T-cell (primary cell): ENCODE measurements at regions not wholly inside any gene's neighbourhood (a gene's known extent, or its start where the extent isn't known, plus 50 kb on each side); places are given as distances from the start of the nearest gene placed in this dataset.

Experiments used
- ATAC-seq, 4 experiments: fragments of 200-7000 bp in 3 of 4; fragments of 150-1000 bp in 1 of 4; cut with Tn5 transposase; replicated peaks in 1 of 4; 1 replicate in 3 of 4; 2 replicates in 1 of 4; pipeline ENCODE4 v1.10.0; 2021; ENCODE audit warnings: moderate library complexity in 3 of 4, mild to moderate bottlenecking in 2 of 4, moderate number of reproducible peaks in 1 of 4
- CTCF ChIA-PET, 2 donors: fragments of 300-600 bp; sonication (Branson Sonifier 250); formaldehyde crosslinking; loops; one replicate each; lab custom pipeline; 2022; ENCODE audit warnings: antibody characterized with exemption in 2 of 2; lab: Charles Lee
- POLR2A ChIA-PET, 2 donors: fragments of 300-600 bp; sonication (Branson Sonifier 250); formaldehyde crosslinking; loops; one replicate each; lab custom pipeline; 2022; ENCODE audit warnings: antibody characterized with exemption in 2 of 2; lab: Charles Lee
- DNase-seq, 35 experiments: peaks; one replicate each; pipeline versions ENCODE4 v3.0.0 to v3.0.0-alpha.2; 2013 to 2023
- H3K27ac ChIP-seq: one replicate; pipeline ENCODE4 v1.5.1; 2013; ENCODE audit warnings: low read length
- H3K27me3 ChIP-seq, 2 experiments: replicated peaks in 1 of 2; 1 replicate in 1 of 2; 2 replicates in 1 of 2; pipeline versions ENCODE4 v1.6.1 to v1.7.0; 2013; ENCODE audit warnings: low read length in 1 of 2, mixed read lengths in 1 of 2; ENCODE audit not compliant: control insufficient read depth in 2 of 2, insufficient read depth in 2 of 2; ENCODE audit errors: extremely low read depth in 1 of 2
- H3K36me3 ChIP-seq, 2 donors: 1 replicate in 1 of 2; 2 replicates in 1 of 2; pipeline versions ENCODE4 v1.6.1 to v1.7.0; 2013; ENCODE audit warnings: low read length in 1 of 2; ENCODE audit not compliant: control insufficient read depth in 2 of 2, insufficient read depth in 1 of 2; ENCODE audit errors: extremely low read depth in 1 of 2
- H3K4me1 ChIP-seq, 2 experiments: 1 replicate in 1 of 2; 2 replicates in 1 of 2; pipeline versions ENCODE4 v1.6.1 to v1.7.0; 2013; ENCODE audit warnings: low read length in 2 of 2, mixed read lengths in 1 of 2; ENCODE audit not compliant: insufficient read depth in 2 of 2, control insufficient read depth in 1 of 2; ENCODE audit errors: extremely low read depth in 1 of 2
- H3K4me3 ChIP-seq, 2 donors: 1 replicate in 1 of 2; 2 replicates in 1 of 2; pipeline versions ENCODE4 v1.5.1 to v1.7.0; 2013; ENCODE audit warnings: mild to moderate bottlenecking in 2 of 2, low read length in 1 of 2, moderate library complexity in 1 of 2; ENCODE audit not compliant: control insufficient read depth in 1 of 2; ENCODE audit errors: extremely low read depth in 1 of 2
- H3K9me3 ChIP-seq: 2 replicates; pipeline ENCODE4 v1.7.0; 2013
- H3K27ac Mint-ChIP-seq, 2 donors: one replicate each; pipeline ENCODE4 v1.8.0; 2020 to 2021; ENCODE audit warnings: mild to moderate bottlenecking in 2 of 2, mixed read lengths in 2 of 2
- H3K27me3 Mint-ChIP-seq, 2 donors: one replicate each; pipeline ENCODE4 v1.8.0; 2021 to 2022; ENCODE audit warnings: mixed read lengths in 2 of 2
- H3K36me3 Mint-ChIP-seq: one replicate; pipeline ENCODE4 v1.8.0; 2021; ENCODE audit warnings: mixed read lengths
- H3K4me1 Mint-ChIP-seq, 3 donors: one replicate each; pipeline ENCODE4 v1.8.0; 2020 to 2022; ENCODE audit warnings: mixed read lengths in 3 of 3, mild to moderate bottlenecking in 1 of 3
- H3K4me3 Mint-ChIP-seq, 3 donors: one replicate each; pipeline ENCODE4 v1.8.0; 2020 to 2022; ENCODE audit warnings: mild to moderate bottlenecking in 3 of 3, mixed read lengths in 3 of 3, moderate library complexity in 3 of 3
- H3K9me3 Mint-ChIP-seq, 3 donors: one replicate each; pipeline ENCODE4 v1.8.0; 2020 to 2022; ENCODE audit warnings: mixed read lengths in 3 of 3
- WGBS: methylation state at CpG from one replicate; pipeline ENCODE4 v1.1.5; 2013; ENCODE audit warnings: missing lambda C conversion rate; ENCODE audit not compliant: insufficient coverage; 5-methylcytosine and 5-hydroxymethylcytosine counted together

DNA sequence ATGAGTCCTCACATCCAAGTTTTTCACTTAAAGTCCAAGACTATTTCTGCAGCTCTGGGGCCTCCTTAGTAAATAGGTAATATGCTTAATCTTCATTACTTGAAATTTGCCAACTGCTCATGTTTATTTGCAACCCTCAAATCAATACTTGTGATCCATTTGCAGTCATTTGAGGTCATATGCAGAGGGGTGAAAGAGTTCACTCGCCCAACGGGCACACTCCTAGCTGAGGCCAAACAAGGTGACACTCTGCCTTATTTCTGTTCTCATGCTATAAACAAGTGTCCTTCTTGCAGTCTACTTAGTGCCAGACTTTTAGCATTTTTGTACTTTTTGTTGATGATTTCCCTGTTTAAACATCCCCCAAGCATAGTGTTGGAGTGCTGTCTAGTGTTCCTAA lies 409.9 kb downstream of the AEBP2 start:
- no peak overlapping the region for H3K27ac Mint-ChIP-seq
- no peaks in the 10 kb centered on the region for H3K36me3 Mint-ChIP-seq
- no peak for DNase-seq
- H3K27me3 Mint-ChIP-seq, result no peaks in the 10 kb centered on the region
- H3K27me3 ChIP-seq, result no peaks in the 10 kb centered on the region
- no peaks in the 10 kb centered on the region for H3K36me3 ChIP-seq
- no peak overlapping the region for H3K27ac ChIP-seq
- H3K4me3 Mint-ChIP-seq, result no peak overlapping the region
- no CpG with 5 or more reads among the region's 2 CpGs for WGBS
- CTCF ChIA-PET, result no interaction called here
- peaks cover 0 to 5% (median 0%) of the 10 kb centered on the region in 3 donors for H3K4me1 Mint-ChIP-seq
- no peak overlapping the region for H3K4me3 ChIP-seq
- ATAC-seq, result no peak
- H3K9me3 Mint-ChIP-seq, result peaks cover 0 to 5% (median 5%) of the 10 kb centered on the region in 3 donors
- POLR2A ChIA-PET, result no interaction called here
- no peaks in the 10 kb centered on the region for H3K9me3 ChIP-seq
- no peaks in the 10 kb centered on the region for H3K4me1 ChIP-seq

DNA sequence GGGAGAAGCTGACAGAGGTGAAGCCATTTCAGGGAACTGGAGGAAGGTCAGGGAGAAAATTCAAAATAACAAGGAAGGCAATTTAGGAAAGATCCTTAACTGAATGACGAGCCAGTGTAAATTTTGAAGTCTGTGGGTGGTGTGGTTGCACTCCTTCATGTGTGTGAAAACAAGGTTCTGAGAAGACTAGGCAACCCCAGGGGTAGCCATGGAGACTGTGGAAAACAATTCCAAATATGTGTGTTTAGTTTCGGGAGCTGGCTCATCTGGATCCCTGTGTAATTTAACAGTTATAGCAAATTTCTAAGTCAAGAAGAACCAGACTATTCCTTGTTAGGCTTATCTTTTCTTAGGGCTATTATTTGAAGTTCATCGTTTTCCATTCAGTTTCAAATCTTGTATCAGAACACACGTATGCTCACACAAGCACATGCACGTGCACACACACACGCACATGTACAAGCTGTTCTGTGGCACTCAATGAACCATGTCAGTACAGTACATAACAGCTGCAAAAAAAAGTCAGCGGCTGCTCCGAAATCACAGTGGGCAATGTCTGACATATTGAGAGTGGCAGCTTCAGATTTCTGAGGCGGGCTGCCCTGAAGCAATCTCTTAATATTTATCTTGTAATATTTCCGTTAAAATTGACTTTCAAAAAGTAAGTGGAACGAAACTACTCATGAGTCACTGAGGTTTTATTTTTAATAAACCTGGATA lies 411.2 kb downstream of the AEBP2 start:
- 80% methylated on average over 5 of the region's 11 CpGs for WGBS
- Histone ChIP-seq H3K4me3 (no peak overlapping the region), H3K9me3 (no peaks in the 10 kb centered on the region), H3K36me3 (no peaks in the 10 kb centered on the region), H3K27me3 (no peaks in the 10 kb centered on the region), H3K27ac (no peak overlapping the region), H3K4me1 (no peaks in the 10 kb centered on the region)
- no peak overlapping the region for H3K27ac Mint-ChIP-seq
- DNase-seq (no peak), ATAC-seq (no peak)
- POLR2A ChIA-PET, result no interaction called here
- CTCF ChIA-PET, result no interaction called here
- H3K4me3 Mint-ChIP-seq, result no peak overlapping the region
- peaks cover 0 to 5% (median 0%) of the 10 kb centered on the region in 3 donors for H3K4me1 Mint-ChIP-seq
- H3K36me3 Mint-ChIP-seq, result no peaks in the 10 kb centered on the region
- peaks cover 3% of the 10 kb centered on the region in 2 donors for H3K27me3 Mint-ChIP-seq
- H3K9me3 Mint-ChIP-seq, result peaks cover 0 to 5% (median 5%) of the 10 kb centered on the region in 3 donors

DNA sequence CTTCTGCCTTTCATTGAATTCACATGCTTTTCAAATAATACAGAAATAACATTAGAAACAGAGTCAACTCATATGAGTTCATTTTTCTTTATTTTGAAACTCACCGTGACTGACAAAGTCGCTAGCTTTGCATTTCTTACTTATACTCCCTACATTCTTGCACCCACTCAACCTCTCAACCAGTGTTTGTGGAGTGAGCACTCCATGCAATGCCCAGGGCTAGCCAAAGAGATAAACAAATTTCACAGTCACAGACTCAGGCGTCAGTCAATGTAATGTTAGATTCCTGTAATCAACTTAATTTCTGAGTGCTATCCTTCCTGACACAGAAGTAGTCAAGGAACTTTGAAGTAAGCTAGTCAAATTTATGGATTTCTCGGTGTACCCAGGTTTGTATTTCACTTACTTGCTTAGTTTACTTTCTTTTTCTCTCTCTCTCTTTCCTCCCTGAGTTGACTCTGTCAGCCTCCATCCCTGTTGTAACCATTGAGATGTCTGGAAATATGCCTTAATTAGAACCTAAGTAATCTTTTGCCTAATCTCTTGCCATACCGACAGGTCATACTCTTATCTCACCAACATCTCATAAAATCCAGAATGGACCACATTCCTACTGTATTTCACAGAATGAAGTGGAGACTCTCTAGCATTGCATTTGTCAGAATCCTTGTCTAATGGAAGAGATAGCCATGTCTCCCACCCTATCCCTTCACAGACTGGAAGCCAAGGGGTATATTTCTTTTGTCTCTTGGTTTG lies 413.0 kb downstream of the AEBP2 start:
- Mint-ChIP-seq H3K36me3 (no peaks in the 10 kb centered on the region), H3K4me1 (peaks cover 0 to 3% (median 0%) of the 10 kb centered on the region in 3 donors), H3K27me3 (peaks cover 3 to 11% of the 10 kb centered on the region in 2 donors), H3K4me3 (no peak overlapping the region), H3K27ac (no peak overlapping the region), H3K9me3 (peaks cover 0 to 5% (median 5%) of the 10 kb centered on the region in 3 donors)
- POLR2A ChIA-PET, result no interaction called here
- no peak for ATAC-seq
- 82% methylated on average over 3 of the region's 5 CpGs for WGBS
- Histone ChIP-seq H3K4me3 (no peak overlapping the region), H3K9me3 (no peaks in the 10 kb centered on the region), H3K27ac (no peak overlapping the region), H3K36me3 (no peaks in the 10 kb centered on the region), H3K27me3 (no peaks in the 10 kb centered on the region), H3K4me1 (no peaks in the 10 kb centered on the region)
- DNase-seq, result no peak
- CTCF ChIA-PET, result no interaction called here

DNA sequence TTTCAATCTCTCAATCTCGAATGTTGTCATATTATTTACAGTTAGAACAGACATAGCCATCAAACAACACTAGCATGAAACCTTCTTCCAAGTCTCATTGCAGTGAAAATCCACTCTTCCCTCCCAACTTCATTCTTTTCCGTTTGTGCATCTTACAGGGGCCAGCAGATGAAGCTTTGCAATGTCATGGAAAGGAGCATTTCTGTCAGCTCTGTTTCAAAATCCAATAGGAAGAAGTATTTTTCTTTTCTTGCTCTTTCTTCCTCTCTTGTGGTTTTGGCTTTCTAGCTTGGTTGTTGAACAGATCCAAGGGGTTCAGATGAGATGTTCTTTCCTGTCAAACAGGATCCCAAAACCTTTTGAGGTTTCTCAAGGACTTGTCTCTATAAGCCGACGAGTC lies 416.6 kb downstream of the AEBP2 start:
- POLR2A ChIA-PET, result no interaction called here
- CTCF ChIA-PET, result no interaction called here
- Histone ChIP-seq H3K27me3 (no peaks in the 10 kb centered on the region), H3K27ac (no peak overlapping the region), H3K36me3 (no peaks in the 10 kb centered on the region), H3K4me1 (no peaks in the 10 kb centered on the region), H3K4me3 (no peak overlapping the region), H3K9me3 (no peaks in the 10 kb centered on the region)
- WGBS, result 50% methylated on average over 3 of the region's 4 CpGs
- Mint-ChIP-seq H3K36me3 (no peaks in the 10 kb centered on the region), H3K27ac (no peak overlapping the region), H3K4me1 (no peaks in the 10 kb centered on the region), H3K4me3 (no peak overlapping the region), H3K27me3 (peaks cover 3 to 11% of the 10 kb centered on the region in 2 donors), H3K9me3 (peaks cover 0 to 6% (median 3%) of the 10 kb centered on the region in 3 donors)
- no peak for ATAC-seq
- DNase-seq, result no peak

DNA sequence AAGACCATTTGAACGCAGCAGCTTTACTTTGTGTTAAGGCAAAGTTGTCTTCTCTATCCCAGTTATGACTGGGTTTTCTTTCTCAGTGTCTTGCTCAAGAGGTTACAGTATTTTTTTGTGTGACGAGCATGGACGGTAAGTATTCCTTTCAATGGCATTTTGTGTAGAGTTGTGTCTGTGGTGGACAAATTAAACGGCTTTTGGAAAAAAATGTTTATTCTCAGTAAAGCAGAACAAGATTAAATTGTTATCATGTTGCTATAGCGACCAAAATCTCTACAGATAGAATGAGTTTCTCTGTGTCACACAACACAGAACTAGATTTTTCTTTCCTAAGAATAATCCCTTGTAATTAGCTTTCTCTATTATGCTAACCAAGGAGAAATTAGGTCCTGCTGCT lies 417.1 kb downstream of the AEBP2 start:
- H3K27me3 ChIP-seq, result no peaks in the 10 kb centered on the region
- ATAC-seq (no peak), DNase-seq (no peak)
- Mint-ChIP-seq H3K4me1 (no peaks in the 10 kb centered on the region), H3K27me3 (peaks cover 3 to 11% of the 10 kb centered on the region in 2 donors), H3K27ac (no peak overlapping the region), H3K36me3 (no peaks in the 10 kb centered on the region), H3K4me3 (no peak overlapping the region), H3K9me3 (peaks cover 0 to 6% (median 3%) of the 10 kb centered on the region in 3 donors)
- WGBS, result 100% methylated on average over 1 of the region's 5 CpGs
- ChIA-PET POLR2A (no interaction called here), CTCF (no interaction called here)
- H3K27ac ChIP-seq, result no peak overlapping the region
- H3K4me1 ChIP-seq, result no peaks in the 10 kb centered on the region
- H3K9me3 ChIP-seq, result no peaks in the 10 kb centered on the region
- no peak overlapping the region for H3K4me3 ChIP-seq
- H3K36me3 ChIP-seq, result no peaks in the 10 kb centered on the region

DNA sequence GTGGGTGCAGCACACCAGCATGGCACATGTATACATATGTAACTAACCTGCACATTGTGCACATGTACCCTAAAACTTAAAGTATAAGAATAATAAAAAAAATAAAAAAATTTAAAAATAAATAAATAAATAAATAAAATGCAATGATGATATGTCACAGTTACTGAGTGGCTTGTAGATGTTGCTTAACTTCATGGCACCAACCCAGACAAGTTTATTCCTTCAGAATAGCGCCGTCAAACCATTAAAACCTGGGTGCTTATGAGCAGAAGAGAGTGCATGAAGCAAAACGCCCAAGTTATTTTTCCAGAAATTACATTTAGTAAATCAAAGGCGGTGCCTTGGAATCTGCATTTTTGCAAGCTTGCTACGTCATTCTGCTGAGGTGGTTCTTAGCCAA lies 417.9 kb downstream of the AEBP2 start:
- CTCF ChIA-PET, result no interaction called here
- Mint-ChIP-seq H3K4me3 (no peak overlapping the region), H3K9me3 (peaks cover 0 to 6% (median 5%) of the 10 kb centered on the region in 3 donors), H3K36me3 (no peaks in the 10 kb centered on the region), H3K27ac (no peak overlapping the region), H3K4me1 (no peaks in the 10 kb centered on the region), H3K27me3 (peaks cover 3 to 11% of the 10 kb centered on the region in 2 donors)
- POLR2A ChIA-PET, result no interaction called here
- Histone ChIP-seq H3K4me1 (no peaks in the 10 kb centered on the region), H3K36me3 (no peaks in the 10 kb centered on the region), H3K4me3 (no peak overlapping the region), H3K27ac (no peak overlapping the region), H3K9me3 (no peaks in the 10 kb centered on the region), H3K27me3 (no peaks in the 10 kb centered on the region)
- ATAC-seq (no peak), DNase-seq (no peak)
- WGBS, result 80% methylated on average over 2 of the region's 5 CpGs
